Esophagus squamous epithelium (tissue), 5 donors: ENCODE measurements at regions not wholly inside any gene's neighbourhood (a gene's known extent, or its start where the extent isn't known, plus 50 kb on each side); places are given as distances from the start of the nearest gene placed in this dataset.

Experiments used
- DNase-seq: peaks from one replicate; lab custom pipeline; 2025; lab: John Stamatoyannopoulos, UW
- H3K27ac ChIP-seq, 4 donors: fragments of 200-600 bp; sonication (generic); one replicate each; pipeline ENCODE4 v1.5.1; 2016 to 2019; ENCODE audit warnings: mild to moderate bottlenecking in 1 of 4
- H3K27me3 ChIP-seq, 4 donors: fragments of 200-600 bp; sonication (generic); 1 replicate in 3 of 4; 2 replicates in 1 of 4; pipeline versions ENCODE4 v1.5.1 to v1.6.0; 2017 to 2021; ENCODE audit warnings: antibody characterized with exemption in 1 of 4
- H3K36me3 ChIP-seq, 3 donors: fragments of 200-600 bp; sonication (generic); one replicate each; pipeline ENCODE4 v1.5.1; 2016 to 2019
- H3K4me1 ChIP-seq, 3 donors: fragments of 200-600 bp; sonication (generic); one replicate each; pipeline ENCODE4 v1.5.1; 2017 to 2019
- H3K4me3 ChIP-seq, 4 donors: fragments of 200-600 bp; sonication (generic); 1 replicate in 3 of 4; 2 replicates in 1 of 4; pipeline ENCODE4 v1.5.1; 2016 to 2019; ENCODE audit warnings: mild to moderate bottlenecking in 2 of 4, moderate library complexity in 1 of 4
- H3K9me3 ChIP-seq, 3 donors: fragments of 200-600 bp; sonication (generic); one replicate each; pipeline ENCODE4 v1.5.1; 2016 to 2019
- CTCF ChIP-seq, 6 experiments: fragments of 450-650 bp in 4 of 6; fragments of 200-600 bp in 2 of 6; sonication (generic) in 2 of 6; IDR thresholded peaks; one replicate each; pipeline ENCODE4 v1.5.1; 2016 to 2019; ENCODE audit warnings: antibody characterized with exemption in 6 of 6, mild to moderate bottlenecking in 4 of 6, moderate library complexity in 4 of 6
- POLR2A ChIP-seq, 4 donors: fragments of 450-650 bp; IDR thresholded peaks; one replicate each; pipeline ENCODE4 v1.6.1; 2017; ENCODE audit warnings: antibody characterized with exemption in 4 of 4, mild to moderate bottlenecking in 4 of 4, moderate library complexity in 3 of 4
- WGBS, 2 donors: methylation state at CpG; one replicate each; pipeline ENCODE4 v1.1.5; 2018; 5-methylcytosine and 5-hydroxymethylcytosine counted together
- intact Hi-C: fragments of 100-400 bp; cut with DNase I; formaldehyde crosslinking; loops from one replicate; pipeline ENCODE4 v1.15.0; 2022
- donor health status: DM: yes; HTN: yes; CAD: no.

GRCh38 chr5:33049842-33050241 is 338.7 kb downstream of the NPR3 start:
- WGBS, 2 donors = 60% methylated on average over 1 of the region's 2 CpGs; no CpG with 5 or more reads in 1 of the 2 donors

GRCh38 chr5:33059081-33059480 is 348.0 kb downstream of the NPR3 start:
- H3K36me3 ChIP-seq = no peaks in the 10 kb centered on the region
- H3K27ac ChIP-seq = no peak overlapping the region
- H3K9me3 ChIP-seq = peaks cover 0 to 7% (median 0%) of the 10 kb centered on the region in 3 donors
- no peak overlapping the region for H3K4me3 ChIP-seq
- WGBS, 2 donors = 92 to 97% methylated on average over 3 of the region's 3 CpGs
- intact Hi-C loops = no loop called here
- no peaks in the 10 kb centered on the region for H3K4me1 ChIP-seq
- TF ChIP-seq POLR2A (IDR thresholded peaks at IDR 0.05) (no peak), CTCF (IDR thresholded peaks at IDR 0.05) (no peak)
- DNase-seq = no peak
- H3K27me3 ChIP-seq = no peaks in the 10 kb centered on the region

More at GRCh38 chr5:33049842-33050241, 338.7 kb downstream of the NPR3 start:
- Histone ChIP-seq H3K4me3 (no peak overlapping the region), H3K36me3 (no peaks in the 10 kb centered on the region), H3K27ac (no peak overlapping the region), H3K27me3 (no peaks in the 10 kb centered on the region), H3K4me1 (peaks cover 0 to 9% (median 0%) of the 10 kb centered on the region in 3 donors), H3K9me3 (peaks cover 0 to 2% (median 0%) of the 10 kb centered on the region in 3 donors)
- no peak for DNase-seq
- TF ChIP-seq CTCF (IDR thresholded peaks at IDR 0.05) = no peak
- TF ChIP-seq POLR2A (IDR thresholded peaks at IDR 0.05) = no peak
- intact Hi-C loops = no loop called here

DNA sequence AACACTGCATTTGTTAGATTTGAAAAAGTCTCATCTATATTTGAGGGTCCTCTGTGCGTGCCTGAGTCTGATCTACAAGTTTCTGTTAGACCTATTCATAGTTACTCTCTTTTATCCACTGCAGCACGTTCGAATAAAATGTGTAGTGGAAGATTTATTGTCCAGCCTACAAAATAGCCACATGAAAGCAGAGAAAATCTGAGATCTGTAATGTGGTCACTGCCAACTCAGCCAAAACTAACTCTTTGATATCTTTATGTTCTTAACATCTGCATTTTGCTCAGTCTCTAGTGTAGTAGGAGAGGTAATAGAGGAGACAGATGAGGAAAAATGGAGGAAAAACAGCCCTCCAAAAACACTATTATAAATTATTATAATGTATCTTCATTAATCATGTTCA is 354.0 kb downstream of the NPR3 start:
- Histone ChIP-seq H3K36me3 (no peaks in the 10 kb centered on the region), H3K4me1 (no peaks in the 10 kb centered on the region), H3K27me3 (no peaks in the 10 kb centered on the region), H3K9me3 (no peaks in the 10 kb centered on the region), H3K27ac (no peak overlapping the region), H3K4me3 (no peak overlapping the region)
- intact Hi-C loops = no loop called here
- no peak for DNase-seq
- WGBS, 2 donors = 71 to 74% methylated on average over 3 of the region's 3 CpGs
- TF ChIP-seq CTCF (IDR thresholded peaks at IDR 0.05) (no peak), POLR2A (IDR thresholded peaks at IDR 0.05) (no peak)

GRCh38 chr5:33067291-33067690 is 356.2 kb downstream of the NPR3 start:
- intact Hi-C loops = no loop called here
- TF ChIP-seq CTCF (IDR thresholded peaks at IDR 0.05) (no peak), POLR2A (IDR thresholded peaks at IDR 0.05) (no peak)
- Histone ChIP-seq H3K9me3 (no peaks in the 10 kb centered on the region), H3K4me3 (no peak overlapping the region), H3K27me3 (no peaks in the 10 kb centered on the region), H3K27ac (no peak overlapping the region), H3K36me3 (no peaks in the 10 kb centered on the region), H3K4me1 (no peaks in the 10 kb centered on the region)
- DNase-seq = no peak
- 24 to 38% methylated on average over 2 of the region's 2 CpGs for WGBS, 2 donors

DNA sequence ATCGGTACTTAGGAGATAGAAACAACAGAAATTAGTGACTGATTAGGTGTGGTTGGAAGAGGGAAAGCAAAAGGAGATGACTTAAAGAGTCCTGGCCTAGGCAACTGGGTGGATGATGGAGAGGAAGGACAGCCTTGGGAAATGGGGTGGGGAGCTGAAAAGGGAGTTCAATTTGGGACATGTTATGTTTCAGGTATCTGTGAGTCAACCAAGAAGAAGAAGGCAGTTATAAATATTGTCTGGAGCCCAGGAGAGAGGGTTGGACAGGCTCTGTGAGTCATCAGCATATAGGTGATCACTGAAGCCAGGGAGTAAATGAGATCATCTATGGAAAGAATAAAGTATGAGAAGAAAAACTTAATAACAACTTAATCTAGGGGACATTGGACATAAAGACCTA is 357.7 kb downstream of the NPR3 start:
- no peaks in the 10 kb centered on the region for H3K9me3 ChIP-seq
- H3K4me3 ChIP-seq = no peak overlapping the region
- H3K27me3 ChIP-seq = no peaks in the 10 kb centered on the region
- H3K4me1 ChIP-seq = no peaks in the 10 kb centered on the region
- H3K27ac ChIP-seq = no peak overlapping the region
- WGBS, 2 donors = 42 to 56% methylated on average over 1 of the region's 1 CpG
- no peaks in the 10 kb centered on the region for H3K36me3 ChIP-seq
- no peak for TF ChIP-seq POLR2A (IDR thresholded peaks at IDR 0.05)
- TF ChIP-seq CTCF (IDR thresholded peaks at IDR 0.05) = no peak
- intact Hi-C loops = no loop called here
- no peak for DNase-seq
